Keratinocyte (primary cell): ENCODE measurements at regions not wholly inside any gene's neighbourhood (a gene's known extent, or its start where the extent isn't known, plus 50 kb on each side); places are given as distances from the start of the nearest gene placed in this dataset.

ENCODE experiments used
- DNase-seq: peaks from one replicate; pipeline ENCODE4 v3.0.0-alpha.2; 2011; ENCODE audit warnings: low read depth, missing footprints, low spot score
- FAIRE-seq: peaks from 2 replicates; lab custom pipeline; 2011; peaks lifted over from hg19 to GRCh38; lab: Jason Lieb, UNC
- H2AFZ ChIP-seq: 2 replicates; pipeline ENCODE4 v1.6.0; 2012; ENCODE audit warnings: low read length, control low read depth, inconsistent platforms; ENCODE audit not compliant: control insufficient read depth
- H3K27ac ChIP-seq: 2 replicates; pipeline ENCODE4 v1.5.1; 2011; ENCODE audit warnings: low read length; ENCODE audit not compliant: control insufficient read depth, insufficient read depth
- H3K27me3 ChIP-seq: 3 replicates; pipeline ENCODE4 v1.6.0; 2011; ENCODE audit warnings: low read length; ENCODE audit not compliant: control insufficient read depth, insufficient read depth; ENCODE audit errors: extremely low read depth
- H3K36me3 ChIP-seq, 2 experiments: 2 replicates in 1 of 2; 3 replicates in 1 of 2; pipeline ENCODE4 v1.5.1; 2011; ENCODE audit warnings: low read length in 2 of 2, mild to moderate bottlenecking in 1 of 2; ENCODE audit not compliant: control insufficient read depth in 2 of 2, insufficient read depth in 2 of 2; ENCODE audit errors: extremely low read depth in 1 of 2
- H3K4me1 ChIP-seq: 3 replicates; pipeline ENCODE4 v1.5.1; 2011; ENCODE audit warnings: low read length; ENCODE audit not compliant: control insufficient read depth, insufficient read depth; ENCODE audit errors: extremely low read depth
- H3K4me2 ChIP-seq: 3 replicates; pipeline ENCODE4 v1.6.0; 2011; ENCODE audit warnings: low read depth, low read length; ENCODE audit not compliant: control insufficient read depth, insufficient read depth; ENCODE audit errors: extremely low read depth
- H3K4me3 ChIP-seq, 3 experiments: fragments of 200-600 bp in 1 of 3; sonication (generic) in 1 of 3; 2 replicates in 2 of 3; 3 replicates in 1 of 3; pipeline ENCODE4 v1.5.1; 2011 to 2016; ENCODE audit warnings: low read length in 3 of 3, mild to moderate bottlenecking in 3 of 3, control low read depth in 2 of 3, inconsistent platforms in 1 of 3, low read depth in 1 of 3, mixed read lengths in 1 of 3, mixed run types in 1 of 3, moderate library complexity in 1 of 3; ENCODE audit not compliant: control insufficient read depth in 2 of 3, insufficient read depth in 2 of 3; ENCODE audit errors: extremely low read depth in 1 of 3
- H3K79me2 ChIP-seq: 2 replicates; pipeline ENCODE4 v1.6.0; 2012; ENCODE audit warnings: low read length; ENCODE audit not compliant: control insufficient read depth, insufficient read depth
- H3K9ac ChIP-seq: 3 replicates; pipeline ENCODE4 v1.6.0; 2011; ENCODE audit warnings: low read length; ENCODE audit not compliant: control insufficient read depth, insufficient read depth; ENCODE audit errors: extremely low read depth
- H3K9me1 ChIP-seq: 3 replicates; pipeline ENCODE4 v1.6.0; 2011; ENCODE audit warnings: low read length; ENCODE audit not compliant: control insufficient read depth, insufficient read depth; ENCODE audit errors: extremely low read depth
- H3K9me3 ChIP-seq: 2 replicates; pipeline ENCODE4 v1.5.1; 2012; ENCODE audit warnings: low read depth, low read length; ENCODE audit not compliant: control insufficient read depth
- H4K20me1 ChIP-seq: 3 replicates; pipeline ENCODE4 v1.6.0; 2011; ENCODE audit warnings: low read length; ENCODE audit not compliant: control insufficient read depth, insufficient read depth; ENCODE audit errors: extremely low read depth
- EZH2 ChIP-seq: IDR thresholded peaks from one replicate; pipeline ENCODE4 v1.6.1; 2012; ENCODE audit warnings: inconsistent platforms, mild to moderate bottlenecking, low read length, moderate library complexity
- dilution Hi-C: fragments of 300-500 bp; cut with MboI; formaldehyde crosslinking; loops from one replicate; pipeline ENCODE4 v1.7.0; 2020; ENCODE audit warnings: low sequenced_read_pairs; ENCODE audit not compliant: extremely low pct_ligation_motif_present
- TF ChIP-seq, protein P1 (sequence below), 3 experiments: IDR thresholded peaks in 1 of 3; conservative IDR thresholded peaks in 1 of 3; optimal IDR thresholded peaks in 1 of 3; 2 replicates in 2 of 3; 3 replicates in 1 of 3; pipeline versions ENCODE3 to v1.5.1; 2011; ENCODE audit warnings: low read length in 3 of 3, mild to moderate bottlenecking in 3 of 3, moderate library complexity in 2 of 3, control low read depth in 1 of 3, inconsistent platforms in 1 of 3; ENCODE audit not compliant: insufficient read depth in 2 of 3; ENCODE audit errors: extremely low read depth in 1 of 3

DNA sequence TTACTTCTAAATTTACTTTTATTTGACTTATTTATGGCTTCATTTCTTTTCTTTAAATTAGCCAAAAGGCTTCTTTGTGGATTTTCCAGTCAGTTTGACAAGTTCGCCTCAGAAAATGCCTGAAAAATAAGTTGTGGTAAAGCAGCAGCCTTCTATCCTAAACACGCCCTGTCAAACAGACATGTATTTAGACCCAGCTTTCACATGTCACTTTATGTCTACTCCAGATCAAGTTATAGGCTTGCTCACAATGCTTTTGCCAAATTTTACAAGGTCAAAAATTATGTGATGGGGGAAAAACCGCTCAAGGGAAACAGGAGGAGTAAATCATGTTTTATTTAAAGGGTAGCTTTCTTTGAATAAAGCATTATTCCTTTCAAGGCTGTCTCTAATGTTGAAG lies 615.0 kb downstream of the HDGFL1 start:
- H2AFZ ChIP-seq = no peak overlapping the region
- no peaks in the 10 kb centered on the region for H3K36me3 ChIP-seq
- no peaks in the 10 kb centered on the region for H3K4me1 ChIP-seq
- no peak overlapping the region for H3K9ac ChIP-seq
- DNase-seq = no peak
- H4K20me1 ChIP-seq = no peaks in the 10 kb centered on the region
- no peak overlapping the region for H3K4me2 ChIP-seq
- no peak for FAIRE-seq
- dilution Hi-C loops = no loop called here
- no peak for TF ChIP-seq EZH2
- TF ChIP-seq, protein P1, sequence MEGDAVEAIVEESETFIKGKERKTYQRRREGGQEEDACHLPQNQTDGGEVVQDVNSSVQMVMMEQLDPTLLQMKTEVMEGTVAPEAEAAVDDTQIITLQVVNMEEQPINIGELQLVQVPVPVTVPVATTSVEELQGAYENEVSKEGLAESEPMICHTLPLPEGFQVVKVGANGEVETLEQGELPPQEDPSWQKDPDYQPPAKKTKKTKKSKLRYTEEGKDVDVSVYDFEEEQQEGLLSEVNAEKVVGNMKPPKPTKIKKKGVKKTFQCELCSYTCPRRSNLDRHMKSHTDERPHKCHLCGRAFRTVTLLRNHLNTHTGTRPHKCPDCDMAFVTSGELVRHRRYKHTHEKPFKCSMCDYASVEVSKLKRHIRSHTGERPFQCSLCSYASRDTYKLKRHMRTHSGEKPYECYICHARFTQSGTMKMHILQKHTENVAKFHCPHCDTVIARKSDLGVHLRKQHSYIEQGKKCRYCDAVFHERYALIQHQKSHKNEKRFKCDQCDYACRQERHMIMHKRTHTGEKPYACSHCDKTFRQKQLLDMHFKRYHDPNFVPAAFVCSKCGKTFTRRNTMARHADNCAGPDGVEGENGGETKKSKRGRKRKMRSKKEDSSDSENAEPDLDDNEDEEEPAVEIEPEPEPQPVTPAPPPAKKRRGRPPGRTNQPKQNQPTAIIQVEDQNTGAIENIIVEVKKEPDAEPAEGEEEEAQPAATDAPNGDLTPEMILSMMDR (optimal IDR thresholded peaks at IDR 0.05 in 1 of 3, IDR thresholded peaks at IDR 0.05 in 1 of 3, conservative IDR thresholded peaks at IDR 0.05 in 1 of 3; ENCODE audit: extremely low read depth in 1 of 3, insufficient read depth in 2 of 3, low read length in 3 of 3) = no peak
- no peaks in the 10 kb centered on the region for H3K27me3 ChIP-seq
- H3K79me2 ChIP-seq = no peaks in the 10 kb centered on the region
- H3K27ac ChIP-seq = no peak overlapping the region
- no peak overlapping the region for H3K4me3 ChIP-seq
- no peaks in the 10 kb centered on the region for H3K9me1 ChIP-seq
- no peaks in the 10 kb centered on the region for H3K9me3 ChIP-seq

DNA sequence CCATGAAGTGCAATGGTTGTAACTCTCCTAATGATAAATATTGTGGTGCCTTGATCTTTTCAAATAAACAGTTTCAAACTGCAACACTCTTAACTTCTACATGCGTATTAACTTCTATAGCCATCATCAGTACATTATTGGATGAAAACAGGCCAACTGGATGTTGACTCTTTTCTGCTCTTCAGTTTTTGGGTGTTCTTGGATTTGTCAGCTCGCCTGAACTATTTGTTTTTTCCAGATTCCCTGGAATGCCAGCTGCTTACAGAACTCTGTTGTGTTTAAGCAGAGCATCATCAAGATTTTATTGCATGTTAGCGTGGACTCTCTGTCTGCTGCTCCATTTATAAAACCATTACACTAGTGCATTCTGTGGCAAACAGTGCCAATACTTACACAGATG lies 626.1 kb downstream of the HDGFL1 start:
- Histone ChIP-seq H3K4me3 (no peak overlapping the region), H3K9me1 (no peaks in the 10 kb centered on the region), H4K20me1 (no peaks in the 10 kb centered on the region), H3K9ac (no peak overlapping the region), H3K27me3 (no peaks in the 10 kb centered on the region), H3K4me2 (no peak overlapping the region), H3K4me1 (no peaks in the 10 kb centered on the region), H3K36me3 (no peaks in the 10 kb centered on the region), H3K79me2 (no peaks in the 10 kb centered on the region), H3K9me3 (no peaks in the 10 kb centered on the region), H2AFZ (no peak overlapping the region), H3K27ac (no peak overlapping the region)
- dilution Hi-C loops = no loop called here
- FAIRE-seq (no peak), DNase-seq (no peak)
- no peak for TF ChIP-seq EZH2
- TF ChIP-seq, protein P1 (optimal IDR thresholded peaks at IDR 0.05 in 1 of 3, IDR thresholded peaks at IDR 0.05 in 1 of 3, conservative IDR thresholded peaks at IDR 0.05 in 1 of 3; ENCODE audit: extremely low read depth in 1 of 3, insufficient read depth in 2 of 3, low read length in 3 of 3) = no peak
